Activated CD8-positive, alpha-beta T cell treated with anti-CD3 and anti-CD28 coated beads, Interleukin-2, amount 10 ng/mL, durations not matched to agents 7 days and 5 days (primary cell): ENCODE measurements at regions not wholly inside any gene's neighbourhood (a gene's known extent, or its start where the extent isn't known, plus 50 kb on each side); places are given as distances from the start of the nearest gene placed in this dataset.
"Not testable (repeated sequence)": the region's sequence is repeated elsewhere in the genome, so short reads cannot be mapped to it uniquely, and the experiment has no call there.

ENCODE experiments used
- ATAC-seq: fragments of 150-1000 bp; cut with Tn5 transposase; one replicate; pipeline ENCODE4 v1.10.0; 2021; ENCODE audit warnings: moderate library complexity
- CTCF ChIA-PET: fragments of 350-600 bp; sonication (Branson Sonifier 250); formaldehyde crosslinking; loops from one replicate; lab custom pipeline; 2021; ENCODE audit warnings: antibody characterized with exemption; lab: Charles Lee
- POLR2A ChIA-PET: fragments of 350-600 bp; sonication (Branson Sonifier 250); formaldehyde crosslinking; loops from one replicate; lab custom pipeline; 2021; ENCODE audit warnings: antibody characterized with exemption; lab: Charles Lee
- DNase-seq: peaks from one replicate; pipeline ENCODE4 v3.0.0-alpha.2; 2020
- H3K27ac Mint-ChIP-seq: one replicate; pipeline ENCODE4 v1.8.0; 2021; ENCODE audit warnings: mild to moderate bottlenecking, mixed read lengths
- H3K27me3 Mint-ChIP-seq: one replicate; pipeline ENCODE4 v1.8.0; 2021; ENCODE audit warnings: low read depth, mixed read lengths
- H3K36me3 Mint-ChIP-seq: one replicate; pipeline ENCODE4 v1.8.0; 2021; ENCODE audit warnings: low read depth, mixed read lengths
- H3K4me1 Mint-ChIP-seq: one replicate; pipeline ENCODE4 v1.8.0; 2021; ENCODE audit warnings: low read depth, mixed read lengths
- H3K4me3 Mint-ChIP-seq: one replicate; pipeline ENCODE4 v1.8.0; 2021; ENCODE audit warnings: mild to moderate bottlenecking, mixed read lengths
- H3K9me3 Mint-ChIP-seq: one replicate; pipeline ENCODE4 v1.8.0; 2022; ENCODE audit warnings: mixed read lengths; ENCODE audit not compliant: insufficient read depth

GRCh38 chr1:235059221-235059620, 69.4 kb downstream of the TOMM20 start:
- Mint-ChIP-seq H3K27me3 (no peaks in the 10 kb centered on the region), H3K36me3 (no peaks in the 10 kb centered on the region), H3K4me3 (no peak overlapping the region), H3K27ac (no peak overlapping the region), H3K4me1 (peaks cover 44% of the 10 kb centered on the region), H3K9me3 (no peaks in the 10 kb centered on the region)
- ChIA-PET POLR2A (interaction anchor here (0.6 kb wide), 1 partner anchor 449 kb away, joined by 3 read pairs; the partner anchor contains the start of gene IRF2BP2), CTCF (interaction anchor here (0.7 kb wide), 1 partner anchor 18 kb away, joined by 3 read pairs; no protein-coding TSS in a partner anchor)
- no peak for DNase-seq
- no peak for ATAC-seq

DNA sequence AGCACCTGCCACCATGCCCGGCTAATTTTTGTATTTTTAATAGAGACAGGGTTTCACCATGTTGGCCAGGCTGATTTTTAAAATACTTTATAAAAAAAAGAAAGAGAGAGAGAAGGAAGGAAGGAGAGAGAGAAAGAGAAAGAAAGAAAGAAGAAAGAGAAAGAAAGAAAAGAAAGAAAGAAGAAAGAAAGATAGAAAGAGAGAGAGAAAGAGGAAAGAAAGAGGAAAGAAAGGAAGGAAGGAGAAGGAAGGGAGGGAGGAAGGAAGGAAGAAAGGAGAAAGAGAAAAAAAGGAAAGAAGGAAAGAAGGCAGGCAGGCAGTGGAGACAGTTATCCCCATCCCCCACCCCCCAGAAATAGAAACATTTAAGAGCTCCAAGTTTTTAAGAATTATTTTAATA, 69.9 kb downstream of the TOMM20 start:
- H3K36me3 Mint-ChIP-seq = no peaks in the 10 kb centered on the region
- ChIA-PET CTCF (no interaction called here), POLR2A (interaction anchor here (0.6 kb wide), 1 partner anchor 449 kb away, joined by 3 read pairs; the partner anchor contains the start of gene IRF2BP2)
- ATAC-seq = no peak
- H3K27me3 Mint-ChIP-seq = no peaks in the 10 kb centered on the region
- DNase-seq = no peak
- no peaks in the 10 kb centered on the region for H3K9me3 Mint-ChIP-seq
- H3K27ac Mint-ChIP-seq = no peak overlapping the region
- no peak overlapping the region for H3K4me3 Mint-ChIP-seq
- H3K4me1 Mint-ChIP-seq = peaks cover 39% of the 10 kb centered on the region

DNA sequence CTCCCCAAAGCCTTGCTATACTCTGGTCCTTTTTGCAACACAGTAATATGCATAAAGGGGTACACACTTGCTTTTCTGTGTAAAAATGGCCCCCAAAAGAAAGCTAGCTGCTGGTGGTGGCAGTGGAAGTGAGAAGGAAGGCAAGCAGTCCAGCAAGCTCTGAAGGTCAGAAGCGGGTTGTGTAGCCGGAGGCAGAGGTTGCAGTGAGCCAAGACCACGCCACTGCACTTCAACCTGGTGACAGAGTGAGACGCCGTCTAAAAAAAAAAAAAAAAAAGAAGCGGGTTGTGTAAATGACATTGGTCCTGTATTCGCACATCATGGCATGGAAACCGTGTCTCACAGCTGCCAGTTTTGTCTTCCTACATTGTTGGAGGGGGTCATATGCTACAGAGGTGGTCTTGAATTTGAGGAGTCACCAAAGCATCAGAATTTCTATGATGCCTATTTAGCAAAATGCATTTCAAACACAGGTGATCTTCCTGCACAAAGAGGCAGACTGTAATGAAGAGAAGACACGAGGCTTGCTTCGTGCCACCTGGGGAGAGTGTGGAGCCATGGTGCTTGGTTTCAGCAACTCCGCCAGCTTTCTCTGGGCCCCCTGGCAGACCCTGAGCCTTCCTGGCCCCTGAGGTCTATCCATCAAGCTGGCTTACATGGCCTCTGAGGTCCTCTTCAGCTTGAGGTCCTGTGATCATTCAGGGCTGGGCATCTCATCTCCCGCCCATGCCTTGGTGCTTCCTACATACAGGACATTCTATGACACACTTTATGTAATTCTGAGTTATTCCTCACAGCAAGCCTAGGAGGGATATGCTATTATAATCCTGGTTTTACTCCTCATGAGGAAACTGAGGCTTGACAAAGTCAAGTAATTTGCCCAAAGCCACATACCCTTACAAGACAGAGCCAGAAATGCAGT, 71.0 kb downstream of the TOMM20 start:
- ChIA-PET CTCF (interaction anchor here (0.7 kb wide), 1 partner anchor 23 kb away, joined by 3 read pairs; no protein-coding TSS in a partner anchor), POLR2A (interaction anchor here (1.4 kb wide), 1 partner anchor 46 kb away, joined by 3 read pairs; no protein-coding TSS in a partner anchor)
- H3K9me3 Mint-ChIP-seq = no peaks in the 10 kb centered on the region
- H3K27me3 Mint-ChIP-seq = no peaks in the 10 kb centered on the region
- H3K4me3 Mint-ChIP-seq = no peak overlapping the region
- H3K27ac Mint-ChIP-seq = no peak overlapping the region
- ATAC-seq (no peak), DNase-seq (no peak)
- peaks cover 28% of the 10 kb centered on the region for H3K4me1 Mint-ChIP-seq
- H3K36me3 Mint-ChIP-seq = no peaks in the 10 kb centered on the region

GRCh38 chr1:235056937-235057336, 71.7 kb downstream of the TOMM20 start:
- ATAC-seq = no peak
- POLR2A ChIA-PET = interaction anchor here (1.4 kb wide), 1 partner anchor 45 kb away, joined by 3 read pairs; no protein-coding TSS in a partner anchor
- DNase-seq = no peak
- Mint-ChIP-seq H3K4me3 (no peak overlapping the region), H3K9me3 (no peaks in the 10 kb centered on the region), H3K4me1 (peaks cover 22% of the 10 kb centered on the region), H3K27me3 (no peaks in the 10 kb centered on the region), H3K36me3 (no peaks in the 10 kb centered on the region), H3K27ac (no peak overlapping the region)
- CTCF ChIA-PET = interaction anchor here (0.7 kb wide), 1 partner anchor 22 kb away, joined by 3 read pairs; no protein-coding TSS in a partner anchor

GRCh38 chr1:235054936-235055335, 73.7 kb downstream of the TOMM20 start:
- Mint-ChIP-seq H3K36me3 (no peaks in the 10 kb centered on the region), H3K4me1 (peaks cover 4% of the 10 kb centered on the region), H3K27ac (no peak overlapping the region), H3K4me3 (no peak overlapping the region), H3K27me3 (no peaks in the 10 kb centered on the region), H3K9me3 (no peaks in the 10 kb centered on the region)
- ATAC-seq (no peak), DNase-seq (no peak)
- POLR2A ChIA-PET = no interaction called here
- CTCF ChIA-PET = no interaction called here

GRCh38 chr1:235054466-235054865, 74.2 kb downstream of the TOMM20 start:
- no peak for DNase-seq
- no peak overlapping the region for H3K27ac Mint-ChIP-seq
- no peak overlapping the region for H3K4me3 Mint-ChIP-seq
- H3K4me1 Mint-ChIP-seq = peaks cover 6% of the 10 kb centered on the region
- ATAC-seq = no peak
- H3K27me3 Mint-ChIP-seq = no peaks in the 10 kb centered on the region
- CTCF ChIA-PET = interaction anchor here (0.7 kb wide), 1 partner anchor 320 kb away, joined by 3 read pairs; no protein-coding TSS in a partner anchor
- POLR2A ChIA-PET = no interaction called here
- H3K9me3 Mint-ChIP-seq = no peaks in the 10 kb centered on the region
- no peaks in the 10 kb centered on the region for H3K36me3 Mint-ChIP-seq

- no peak overlapping the region for H3K4me3 Mint-ChIP-seq
- no peaks in the 10 kb centered on the region for H3K9me3 Mint-ChIP-seq
- ATAC-seq (no peak), DNase-seq (no peak)
- ChIA-PET POLR2A (interaction anchor here (0.6 kb wide), 1 partner anchor 614 kb away, joined by 3 read pairs; no protein-coding TSS in a partner anchor), CTCF (no interaction called here)
- H3K27me3 Mint-ChIP-seq = no peaks in the 10 kb centered on the region
- no peak overlapping the region for H3K27ac Mint-ChIP-seq
- no peaks in the 10 kb centered on the region for H3K36me3 Mint-ChIP-seq
- H3K4me1 Mint-ChIP-seq = peaks cover 18% of the 10 kb centered on the region
These were observed 76.3 kb downstream of the TOMM20 start for GRCh38 chr1:235052067-235053008.

- DNase-seq (no peak), ATAC-seq (no peak)
- H3K27ac Mint-ChIP-seq = no peak overlapping the region
- no peaks in the 10 kb centered on the region for H3K36me3 Mint-ChIP-seq
- H3K9me3 Mint-ChIP-seq = no peaks in the 10 kb centered on the region
- no peak overlapping the region for H3K4me3 Mint-ChIP-seq
- ChIA-PET CTCF (interaction anchor here (0.8 to 1.0 kb wide), 3 partner anchors 23 to 29 kb away, joined by 3 read pairs; no protein-coding TSS in a partner anchor), POLR2A (interaction anchor here (0.6 to 1.1 kb wide), 2 partner anchors 40 to 613 kb away, joined by 3 read pairs; no protein-coding TSS in a partner anchor)
- no peaks in the 10 kb centered on the region for H3K27me3 Mint-ChIP-seq
- peaks cover 16% of the 10 kb centered on the region for H3K4me1 Mint-ChIP-seq
These were observed 77.1 kb downstream of the TOMM20 start for GRCh38 chr1:235051521-235051920.

DNA sequence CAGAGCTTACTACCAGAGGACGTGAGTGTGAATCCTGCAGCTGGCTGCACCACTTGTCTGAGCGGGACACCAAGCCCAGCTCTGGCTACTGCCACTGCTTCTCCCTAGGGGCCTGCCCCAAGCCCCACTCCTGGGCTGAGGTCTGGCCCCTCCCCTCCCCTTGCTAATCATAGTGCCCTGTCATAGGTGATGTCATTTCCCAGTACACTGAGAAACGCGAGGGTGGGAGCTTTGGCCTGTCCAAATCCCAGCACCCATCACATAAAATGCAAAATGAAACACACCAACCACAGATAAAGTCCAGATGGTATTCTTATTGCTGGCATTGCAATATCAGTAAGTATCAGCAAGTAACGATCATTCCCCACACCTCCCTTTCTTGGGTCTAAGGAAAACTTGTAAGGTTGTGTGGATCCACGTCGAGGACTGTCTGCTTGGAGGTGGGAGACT, 77.7 kb downstream of the TOMM20 start:
- ATAC-seq (no peak), DNase-seq (no peak)
- no peaks in the 10 kb centered on the region for H3K9me3 Mint-ChIP-seq
- no peaks in the 10 kb centered on the region for H3K27me3 Mint-ChIP-seq
- ChIA-PET CTCF (interaction anchor here (0.6 to 1.0 kb wide), 5 partner anchors 21 to 412 kb away, joined by 3 to 4 read pairs (median 3); no protein-coding TSS in a partner anchor), POLR2A (interaction anchor here (1.1 kb wide), 1 partner anchor 39 kb away, joined by 3 read pairs; no protein-coding TSS in a partner anchor)
- H3K36me3 Mint-ChIP-seq = no peaks in the 10 kb centered on the region
- no peak overlapping the region for H3K27ac Mint-ChIP-seq
- H3K4me1 Mint-ChIP-seq = peaks cover 21% of the 10 kb centered on the region
- H3K4me3 Mint-ChIP-seq = no peak overlapping the region

DNA sequence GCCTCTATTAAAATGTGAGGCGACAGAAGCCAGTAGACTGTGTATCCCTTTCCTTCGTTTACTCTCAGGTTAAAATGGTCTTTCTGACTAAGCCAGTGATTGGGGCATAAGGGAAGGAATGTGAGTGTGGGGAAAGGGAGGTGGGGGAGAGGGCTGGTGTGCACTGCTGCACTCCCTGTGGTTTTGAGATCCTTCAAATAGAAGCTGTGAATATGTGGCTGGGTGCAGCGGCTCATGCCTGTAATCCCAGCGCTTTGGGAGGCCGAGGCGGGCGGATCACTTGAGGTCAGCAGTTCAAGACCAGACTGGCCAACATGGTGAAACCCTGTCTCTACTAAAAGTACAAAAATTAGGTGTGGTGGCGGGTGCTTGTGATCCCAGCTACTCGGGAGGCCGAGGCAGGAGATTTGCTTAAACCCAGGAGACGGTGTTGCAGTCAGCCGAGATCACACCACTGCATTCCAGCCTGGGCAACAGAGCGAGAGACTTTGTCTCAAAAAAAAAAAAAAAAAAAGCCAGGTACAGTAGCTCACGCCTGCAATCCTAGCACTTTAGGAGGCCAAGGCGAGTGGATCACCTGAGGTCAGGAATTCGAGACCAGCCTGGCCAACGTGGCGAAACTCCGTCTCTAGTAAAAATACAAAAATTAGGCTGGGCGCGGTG, 78.8 kb downstream of the TOMM20 start:
- H3K4me3 Mint-ChIP-seq, DNase-seq, H3K27ac Mint-ChIP-seq, ATAC-seq, POLR2A ChIA-PET, H3K36me3 Mint-ChIP-seq, H3K27me3 Mint-ChIP-seq, CTCF ChIA-PET, H3K9me3 Mint-ChIP-seq: not testable (repeated sequence)
- peaks cover 31% of the 10 kb centered on the region for H3K4me1 Mint-ChIP-seq
